MM.1S (cell line): ENCODE measurements at regions not wholly inside any gene's neighbourhood (a gene's known extent, or its start where the extent isn't known, plus 50 kb on each side); places are given as distances from the start of the nearest gene placed in this dataset.

Experiments used
- DNase-seq: peaks from one replicate; pipeline ENCODE4 v3.0.0-alpha.2; 2015
- H2AFZ ChIP-seq: fragments of 300-600 bp; sonication (generic); 2 replicates; pipeline ENCODE4 v1.6.0; 2016; ENCODE audit warnings: antibody characterized with exemption, low read length
- H3F3A ChIP-seq: fragments of 300-600 bp; sonication (generic); 2 replicates; pipeline ENCODE4 v1.6.1; 2016; ENCODE audit warnings: mild to moderate bottlenecking, antibody characterized with exemption, low read length, moderate library complexity, mixed read lengths; ENCODE audit not compliant: insufficient read depth
- H3K27ac ChIP-seq: fragments of 300-600 bp; sonication (generic); 2 replicates; pipeline ENCODE4 v1.5.1; 2016; ENCODE audit warnings: mild to moderate bottlenecking, low read length
- H3K27me3 ChIP-seq: fragments of 300-600 bp; sonication (generic); replicated peaks from 2 replicates; pipeline ENCODE4 v1.6.0; 2016; ENCODE audit warnings: low read length; ENCODE audit not compliant: insufficient read depth
- H3K36me3 ChIP-seq: fragments of 300-600 bp; sonication (generic); replicated peaks from 2 replicates; pipeline ENCODE4 v1.6.1; 2016; ENCODE audit warnings: mild to moderate bottlenecking, low read length, mixed read lengths; ENCODE audit not compliant: insufficient read depth
- H3K4me1 ChIP-seq: fragments of 300-600 bp; sonication (generic); 2 replicates; pipeline ENCODE4 v1.6.1; 2016; ENCODE audit warnings: low read length, mixed read lengths
- H3K4me2 ChIP-seq: fragments of 300-600 bp; sonication (generic); 2 replicates; pipeline ENCODE4 v1.6.0; 2016; ENCODE audit warnings: low read depth, low read length
- H3K4me3 ChIP-seq: fragments of 300-600 bp; sonication (generic); 2 replicates; pipeline ENCODE4 v1.5.1; 2016; ENCODE audit warnings: low read length, mixed read lengths
- H3K79me2 ChIP-seq: fragments of 300-600 bp; sonication (generic); 2 replicates; pipeline ENCODE4 v1.6.1; 2016; ENCODE audit warnings: mixed run types, low read length, mixed read lengths
- H3K9ac ChIP-seq: fragments of 300-600 bp; sonication (generic); 2 replicates; pipeline ENCODE4 v1.6.1; 2016; ENCODE audit warnings: low read length, mixed read lengths
- H3K9me2 ChIP-seq: fragments of 300-600 bp; sonication (generic); replicated peaks from 2 replicates; pipeline ENCODE4 v1.6.1; 2016; ENCODE audit warnings: mild to moderate bottlenecking, low read length, mixed read lengths; ENCODE audit not compliant: insufficient read depth
- H3K9me3 ChIP-seq: fragments of 300-600 bp; sonication (generic); replicated peaks from 2 replicates; pipeline ENCODE4 v1.6.1; 2016; ENCODE audit warnings: mild to moderate bottlenecking, low read length, mixed read lengths; ENCODE audit not compliant: insufficient read depth
- H4K20me1 ChIP-seq: fragments of 300-600 bp; sonication (generic); 2 replicates; pipeline ENCODE4 v1.6.1; 2016; ENCODE audit warnings: mild to moderate bottlenecking, low read length, moderate library complexity, mixed read lengths; ENCODE audit not compliant: insufficient read depth
- CTCF ChIP-seq: fragments of 300-600 bp; sonication (generic); IDR thresholded peaks from 2 replicates; pipeline ENCODE4 v1.5.1; 2016; ENCODE audit warnings: antibody characterized with exemption, low read length, mixed read lengths
- EZH2 ChIP-seq: fragments of 300-600 bp; sonication (generic); optimal IDR thresholded peaks from 2 replicates; pipeline ENCODE3; 2017; ENCODE audit warnings: low read depth, mild to moderate bottlenecking, antibody characterized with exemption, low read length, mixed read lengths
- EZH2phosphoT487 ChIP-seq: fragments of 300-600 bp; sonication (generic); IDR thresholded peaks from 2 replicates; pipeline ENCODE4 v1.6.1; 2018; ENCODE audit warnings: antibody characterized with exemption, low read length

GRCh38 chr5:161077496-161077895 lies 225.5 kb upstream of the ATP10B start:
- no peak overlapping the region for H3K9ac ChIP-seq
- no peaks in the 10 kb centered on the region for H3F3A ChIP-seq
- no peaks in the 10 kb centered on the region for H3K36me3 ChIP-seq
- H3K9me3 ChIP-seq = no peaks in the 10 kb centered on the region
- no peak for TF ChIP-seq EZH2phosphoT487
- TF ChIP-seq CTCF = no peak
- no peak for TF ChIP-seq EZH2
- H3K4me1 ChIP-seq = no peaks in the 10 kb centered on the region
- H3K27ac ChIP-seq = no peak overlapping the region
- H2AFZ ChIP-seq = no peak overlapping the region
- DNase-seq = no peak
- no peak overlapping the region for H3K4me3 ChIP-seq
- no peaks in the 10 kb centered on the region for H3K79me2 ChIP-seq
- H4K20me1 ChIP-seq = no peaks in the 10 kb centered on the region
- no peaks in the 10 kb centered on the region for H3K9me2 ChIP-seq
- H3K4me2 ChIP-seq = no peak overlapping the region
- no peaks in the 10 kb centered on the region for H3K27me3 ChIP-seq

GRCh38 chr5:161064781-161065180 lies 212.8 kb upstream of the ATP10B start:
- Histone ChIP-seq H4K20me1 (no peaks in the 10 kb centered on the region), H3K27me3 (no peaks in the 10 kb centered on the region), H3K9me2 (no peaks in the 10 kb centered on the region), H3K4me2 (no peak overlapping the region), H3K4me1 (no peaks in the 10 kb centered on the region), H3K4me3 (no peak overlapping the region), H3K36me3 (no peaks in the 10 kb centered on the region), H3K9ac (no peak overlapping the region), H3K27ac (no peak overlapping the region), H3F3A (no peaks in the 10 kb centered on the region), H2AFZ (no peak overlapping the region), H3K79me2 (no peaks in the 10 kb centered on the region), H3K9me3 (no peaks in the 10 kb centered on the region)
- TF ChIP-seq EZH2phosphoT487 = no peak
- TF ChIP-seq EZH2 = no peak
- TF ChIP-seq CTCF = no peak
- DNase-seq = no peak

- no peaks in the 10 kb centered on the region for H3K27me3 ChIP-seq
- no peaks in the 10 kb centered on the region for H3K79me2 ChIP-seq
- H3F3A ChIP-seq = no peaks in the 10 kb centered on the region
- no peak overlapping the region for H3K27ac ChIP-seq
- H3K9ac ChIP-seq = no peak overlapping the region
- no peaks in the 10 kb centered on the region for H3K4me1 ChIP-seq
- H2AFZ ChIP-seq = no peak overlapping the region
- H3K9me3 ChIP-seq = no peaks in the 10 kb centered on the region
- no peaks in the 10 kb centered on the region for H3K36me3 ChIP-seq
- H3K4me2 ChIP-seq = no peak overlapping the region
- DNase-seq = no peak
- no peaks in the 10 kb centered on the region for H3K9me2 ChIP-seq
- no peaks in the 10 kb centered on the region for H4K20me1 ChIP-seq
- TF ChIP-seq CTCF (no peak), EZH2phosphoT487 (no peak), EZH2 (no peak)
- no peak overlapping the region for H3K4me3 ChIP-seq
Measured at GRCh38 chr5:161064297-161064696, 212.3 kb upstream of the ATP10B start.
